H1 (cell line): ENCODE measurements at regions not wholly inside any gene's neighbourhood (a gene's known extent, or its start where the extent isn't known, plus 50 kb on each side); places are given as distances from the start of the nearest gene placed in this dataset.

ENCODE experiments used
- CTCF ChIA-PET: fragments of 300-600 bp; sonication (Branson Sonifier 250); formaldehyde crosslinking; loops from one replicate; lab custom pipeline; 2021; ENCODE audit not compliant: partially characterized antibody; lab: Charles Lee
- POLR2A ChIA-PET: fragments of 300-600 bp; sonication (Branson Sonifier 250); formaldehyde crosslinking; loops from one replicate; lab custom pipeline; 2021; ENCODE audit warnings: inconsistent platforms; ENCODE audit not compliant: partially characterized antibody; lab: Charles Lee
- DNase-seq, 2 experiments: peaks; one replicate each; pipeline versions ENCODE4 v3.0.0 to v3.0.0-alpha.2; 2010 to 2022; ENCODE audit warnings: low spot score in 2 of 2, low read depth in 1 of 2, mixed read lengths in 1 of 2
- FAIRE-seq: peaks from 2 replicates; lab custom pipeline; 2011; peaks lifted over from hg19 to GRCh38; lab: Jason Lieb, UNC
- H2AFZ ChIP-seq: 2 replicates; pipeline ENCODE4 v1.8.1; 2012; ENCODE audit warnings: low read length, inconsistent platforms
- H2AK5ac ChIP-seq: 2 replicates; pipeline ENCODE4 v1.6.1; 2013; ENCODE audit warnings: low read depth, low read length
- H2BK120ac ChIP-seq: replicated peaks from 2 replicates; pipeline ENCODE3; 2013; ENCODE audit warnings: low read depth, low read length, inconsistent platforms
- H2BK12ac ChIP-seq: 2 replicates; pipeline ENCODE4 v1.6.1; 2013; ENCODE audit warnings: low read depth, low read length
- H2BK15ac ChIP-seq: 2 replicates; pipeline ENCODE4 v1.6.1; 2013; ENCODE audit warnings: low read length
- H2BK20ac ChIP-seq: 2 replicates; pipeline ENCODE4 v1.6.1; 2013; ENCODE audit warnings: low read length
- H2BK5ac ChIP-seq: 2 replicates; pipeline ENCODE4 v1.6.1; 2013; ENCODE audit warnings: low read depth, low read length
- H3K14ac ChIP-seq: 2 replicates; pipeline ENCODE4 v1.6.1; 2013; ENCODE audit warnings: inconsistent platforms; ENCODE audit not compliant: insufficient read length
- H3K18ac ChIP-seq: 2 replicates; pipeline ENCODE4 v1.6.1; 2013; ENCODE audit warnings: low read length; ENCODE audit errors: extremely low read depth
- H3K23ac ChIP-seq: 2 replicates; pipeline ENCODE4 v1.6.1; 2013; ENCODE audit warnings: inconsistent platforms; ENCODE audit not compliant: insufficient read length
- H3K23me2 ChIP-seq: 2 replicates; pipeline ENCODE4 v1.6.1; 2013; ENCODE audit warnings: low read depth, low read length
- H3K27ac ChIP-seq: 2 replicates; pipeline ENCODE4 v1.6.1; 2011; ENCODE audit warnings: low read depth, low read length, inconsistent platforms
- H3K27me3 ChIP-seq, 4 experiments: replicated peaks in 1 of 4; 1 replicate in 1 of 4; 2 replicates in 3 of 4; pipeline versions ENCODE4 v1.6.1 to v1.8.1; 2011 to 2013; ENCODE audit warnings: low read length in 3 of 4, mild to moderate bottlenecking in 3 of 4, inconsistent platforms in 2 of 4, mixed read lengths in 2 of 4, moderate library complexity in 1 of 4; ENCODE audit not compliant: control insufficient read depth in 3 of 4, insufficient read depth in 3 of 4; ENCODE audit errors: extremely low read depth in 1 of 4
- H3K36me3 ChIP-seq, 4 experiments: 2 replicates each; pipeline versions ENCODE4 v1.6.1 to v1.8.1; 2011 to 2013; ENCODE audit warnings: mild to moderate bottlenecking in 4 of 4, low read length in 3 of 4, moderate library complexity in 2 of 4, control low read depth in 1 of 4, inconsistent platforms in 1 of 4; ENCODE audit not compliant: insufficient read depth in 4 of 4, control insufficient read depth in 2 of 4
- H3K4ac ChIP-seq: replicated peaks from 2 replicates; pipeline ENCODE3; 2013; ENCODE audit warnings: low read length, low read depth, mixed read lengths, inconsistent platforms; ENCODE audit not compliant: insufficient read length
- H3K4me1 ChIP-seq, 4 experiments: replicated peaks in 1 of 4; 1 replicate in 1 of 4; 2 replicates in 3 of 4; pipeline versions ENCODE4 v1.6.1 to v1.8.1; 2011 to 2013; ENCODE audit warnings: low read length in 3 of 4, inconsistent platforms in 2 of 4, mixed read lengths in 1 of 4; ENCODE audit not compliant: insufficient read depth in 4 of 4, control insufficient read depth in 3 of 4
- H3K4me2 ChIP-seq, 2 experiments: 2 replicates each; pipeline versions ENCODE4 v1.6.1 to v1.8.1; 2011 to 2013; ENCODE audit warnings: low read depth in 2 of 2, low read length in 2 of 2, control low read depth in 1 of 2, inconsistent platforms in 1 of 2, mild to moderate bottlenecking in 1 of 2; ENCODE audit not compliant: insufficient read depth in 1 of 2
- H3K4me3 ChIP-seq, 4 experiments: fragments of 200-600, 300-600 bp in 1 of 4; sonication (generic), shearing (Covaris generic), sonication (Bioruptor Twin) in 1 of 4; 2 replicates each; pipeline versions ENCODE4 v1.5.1 to v1.8.1; 2011 to 2016; ENCODE audit warnings: low read length in 4 of 4, low read depth in 3 of 4, control low read depth in 2 of 4, inconsistent platforms in 2 of 4, mild to moderate bottlenecking in 2 of 4, mixed read lengths in 1 of 4, moderate library complexity in 1 of 4; ENCODE audit not compliant: insufficient read depth in 2 of 4; ENCODE audit errors: extremely low read depth in 1 of 4
- H3K56ac ChIP-seq: replicated peaks from 2 replicates; pipeline ENCODE3; 2013; ENCODE audit warnings: low read depth, mild to moderate bottlenecking, mixed read lengths, low read length, inconsistent platforms; ENCODE audit not compliant: insufficient read length
- H3K79me1 ChIP-seq: 2 replicates; pipeline ENCODE4 v1.6.1; 2013; ENCODE audit warnings: low read depth, low read length, control low read depth
- H3K79me2 ChIP-seq, 2 experiments: 2 replicates each; pipeline versions ENCODE4 v1.6.1 to v1.8.1; 2012 to 2013; ENCODE audit warnings: low read length in 2 of 2, mild to moderate bottlenecking in 2 of 2, inconsistent platforms in 1 of 2; ENCODE audit not compliant: insufficient read depth in 2 of 2, control insufficient read depth in 1 of 2
- H3K9ac ChIP-seq, 4 experiments: replicated peaks in 1 of 4; 1 replicate in 1 of 4; 2 replicates in 3 of 4; pipeline versions ENCODE4 v1.6.1 to v1.8.1; 2011 to 2013; ENCODE audit warnings: low read depth in 3 of 4, low read length in 3 of 4, control low read depth in 2 of 4, mild to moderate bottlenecking in 2 of 4, moderate library complexity in 2 of 4, inconsistent platforms in 1 of 4; ENCODE audit errors: extremely low read depth in 1 of 4
- H3K9me3 ChIP-seq, 2 experiments: 2 replicates each; pipeline versions ENCODE4 v1.6.1 to v1.8.1; 2012 to 2013; ENCODE audit warnings: mild to moderate bottlenecking in 2 of 2, moderate library complexity in 2 of 2, control low read depth in 1 of 2, inconsistent platforms in 1 of 2, low read depth in 1 of 2, low read length in 1 of 2, mixed read lengths in 1 of 2; ENCODE audit not compliant: insufficient read depth in 2 of 2
- H4K20me1 ChIP-seq, 2 experiments: replicated peaks in 1 of 2; 2 replicates each; pipeline versions ENCODE3 to v1.8.1; 2011 to 2013; ENCODE audit warnings: inconsistent platforms in 2 of 2, low read length in 2 of 2, mild to moderate bottlenecking in 1 of 2; ENCODE audit not compliant: insufficient read depth in 2 of 2, control insufficient read depth in 1 of 2
- H4K5ac ChIP-seq: 2 replicates; pipeline ENCODE4 v1.6.1; 2013; ENCODE audit warnings: low read length, low read depth, mixed read lengths, inconsistent platforms; ENCODE audit not compliant: insufficient read length
- H4K8ac ChIP-seq: 2 replicates; pipeline ENCODE4 v1.8.0; 2013; ENCODE audit warnings: mild to moderate bottlenecking, moderate library complexity, low read length, inconsistent platforms; ENCODE audit not compliant: insufficient read depth; ENCODE audit errors: extremely low read depth
- H4K91ac ChIP-seq: replicated peaks from 2 replicates; pipeline ENCODE3; 2013; ENCODE audit warnings: low read length, mixed read lengths, inconsistent platforms; ENCODE audit not compliant: insufficient read length
- CBX5 ChIP-seq: fragments of 300-800, 300-1000 bp; sonication (generic); IDR thresholded peaks from 2 replicates; pipeline ENCODE4 v1.7.1; 2016; ENCODE audit warnings: antibody characterized with exemption, low read length, low read depth
- CHD1 ChIP-seq: IDR thresholded peaks from 2 replicates; pipeline ENCODE4 v1.6.1; 2012; ENCODE audit warnings: low read depth, low read length, improper control_type of control experiment
- CTBP2 ChIP-seq: IDR thresholded peaks from 2 replicates; pipeline ENCODE4 v1.7.0; 2011; ENCODE audit warnings: borderline replicate concordance, mild to moderate bottlenecking, moderate library complexity, mixed read lengths, low read length; ENCODE audit not compliant: insufficient read depth, insufficient read length
- FOSL1 ChIP-seq: IDR thresholded peaks from 2 replicates; pipeline ENCODE4 v1.6.1; 2011; ENCODE audit warnings: mild to moderate bottlenecking, low read depth, low read length, moderate library complexity; ENCODE audit not compliant: insufficient read depth
- HDAC2 ChIP-seq, 2 experiments: fragments of 300-600 bp in 1 of 2; sonication (generic) in 1 of 2; IDR thresholded peaks; 2 replicates each; pipeline ENCODE4 v1.6.1; 2011 to 2012; ENCODE audit warnings: low read depth in 2 of 2, low read length in 2 of 2, mild to moderate bottlenecking in 2 of 2, moderate library complexity in 2 of 2, borderline replicate concordance in 1 of 2, inconsistent platforms in 1 of 2
- POLR2A ChIP-seq, 2 experiments: IDR thresholded peaks; 1 replicate in 1 of 2; 2 replicates in 1 of 2; pipeline ENCODE4 v1.6.1; 2011; ENCODE audit warnings: low read depth in 2 of 2, low read length in 2 of 2, mild to moderate bottlenecking in 2 of 2; ENCODE audit errors: control extremely low read depth in 1 of 2
- POLR2AphosphoS5 ChIP-seq: IDR thresholded peaks from 2 replicates; pipeline ENCODE4 v1.6.1; 2011; ENCODE audit warnings: low read depth, low read length
- RAD21 ChIP-seq, 2 experiments: IDR thresholded peaks in 1 of 2; conservative IDR thresholded peaks in 1 of 2; 2 replicates each; pipeline ENCODE4 v1.6.1; 2011; ENCODE audit warnings: low read depth in 2 of 2, low read length in 2 of 2, improper control_type of control experiment in 1 of 2, inconsistent platforms in 1 of 2, mild to moderate bottlenecking in 1 of 2, moderate library complexity in 1 of 2
- SIRT6 ChIP-seq: IDR thresholded peaks from one replicate; pipeline ENCODE4 v1.7.1; 2012; ENCODE audit warnings: low read length, inconsistent platforms
- SP2 ChIP-seq: IDR thresholded peaks from 2 replicates; pipeline ENCODE4 v1.6.1; 2012; ENCODE audit warnings: mild to moderate bottlenecking, low read length, inconsistent platforms
- SRF ChIP-seq: IDR thresholded peaks from 2 replicates; pipeline ENCODE4 v1.6.1; 2011; ENCODE audit warnings: mild to moderate bottlenecking, low read depth, low read length, moderate library complexity
- YY1 ChIP-seq: IDR thresholded peaks from 2 replicates; pipeline ENCODE4 v1.6.1; 2011; ENCODE audit warnings: low read depth, mild to moderate bottlenecking, low read length
- WGBS, 2 experiments: shearing (Covaris generic) in 1 of 2; methylation state at CpG; one replicate each; pipeline versions ENCODE4 v1.1.6 to v1.1.7; 2013 to 2015; ENCODE audit warnings: low lambda C conversion rate in 2 of 2, mixed read lengths in 2 of 2, inconsistent platforms in 1 of 2, low coverage in 1 of 2, missing lambda C conversion rate in 1 of 2; ENCODE audit not compliant: insufficient replicate concordance in 2 of 2, insufficient coverage in 1 of 2, insufficient read length in 1 of 2; ENCODE audit errors: extremely low coverage in 1 of 2, missing lambda C conversion rate in 1 of 2; 5-methylcytosine and 5-hydroxymethylcytosine counted together
- TF ChIP-seq, protein P1 (sequence below): IDR thresholded peaks from 2 replicates; pipeline ENCODE4 v1.6.1; 2011; ENCODE audit warnings: low read length, improper control_type of control experiment

DNA sequence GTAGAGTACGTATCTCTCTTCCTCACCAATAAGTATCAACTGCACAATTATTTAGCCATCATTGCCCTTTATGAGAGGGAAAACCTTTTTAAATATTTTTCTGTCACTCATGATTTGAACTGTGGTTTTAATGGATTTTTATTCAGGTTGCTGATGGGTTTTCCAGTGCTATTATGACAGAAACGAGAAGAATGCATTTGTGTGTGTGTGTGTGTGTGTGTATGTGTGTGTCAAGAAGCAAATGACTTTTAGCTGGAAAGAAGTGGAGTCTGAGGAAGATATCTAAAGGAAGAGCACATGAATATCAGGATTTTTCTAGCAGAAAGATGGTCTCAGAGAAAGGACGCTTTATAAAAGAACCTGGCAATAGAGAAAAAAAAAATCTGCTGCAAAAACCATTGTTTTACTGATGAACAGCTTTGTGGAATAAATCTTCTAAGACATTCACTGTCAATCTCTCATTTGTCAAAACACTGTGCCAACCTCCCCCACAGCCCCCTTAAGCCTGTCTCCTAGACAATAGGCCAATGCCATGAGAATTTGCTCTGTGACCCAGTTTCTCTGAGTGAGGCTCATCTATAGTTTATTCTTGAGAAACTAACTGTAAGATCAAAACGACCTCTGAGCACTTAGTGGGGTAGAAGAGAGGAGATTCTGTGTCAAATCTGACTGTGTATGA is 417.7 kb downstream of the FLRT2 start:
- no peaks in the 10 kb centered on the region for H3K9me3 ChIP-seq
- no peak overlapping the region for H3K56ac ChIP-seq
- no peak overlapping the region for H3K14ac ChIP-seq
- H3K18ac ChIP-seq: no peak overlapping the region
- no peaks in the 10 kb centered on the region for H3K79me2 ChIP-seq
- no peak overlapping the region for H3K4me2 ChIP-seq
- no peaks in the 10 kb centered on the region for H3K79me1 ChIP-seq
- ChIA-PET CTCF (interaction anchor here (0.6 to 0.8 kb wide), 2 partner anchors 10 to 50 kb away, joined by 3 read pairs; no protein-coding TSS in a partner anchor), POLR2A (no interaction called here)
- H3K27me3 ChIP-seq: no peaks in the 10 kb centered on the region
- no peak overlapping the region for H4K8ac ChIP-seq
- H3K9ac ChIP-seq: peak overlapping the region in 1 of 4 experiments; percentile 49; a peak in 1 of 7 replicates
- FAIRE-seq (no peak), DNase-seq (no peak)
- no peak overlapping the region for H3K4me3 ChIP-seq
- H3K36me3 ChIP-seq: no peaks in the 10 kb centered on the region
- no peak overlapping the region for H2BK15ac ChIP-seq
- no peak overlapping the region for H2AK5ac ChIP-seq
- peaks cover 1% of the 10 kb centered on the region; the same call in 1 of the 2 replicates for H3K23me2 ChIP-seq
- H2BK20ac ChIP-seq: no peak overlapping the region
- H2BK12ac ChIP-seq: no peak overlapping the region
- no peak overlapping the region for H3K4ac ChIP-seq
- no peaks in the 10 kb centered on the region for H3K4me1 ChIP-seq
- WGBS, 2 experiments: 91% methylated on average over 4 of the region's 4 CpGs; no CpG with 5 or more reads in 1 of the 2 experiments
- no peak overlapping the region for H3K23ac ChIP-seq
- no peak overlapping the region for H2BK5ac ChIP-seq
- no peak overlapping the region for H2BK120ac ChIP-seq
- H3K27ac ChIP-seq: no peak overlapping the region
- no peak overlapping the region for H4K5ac ChIP-seq
- H2AFZ ChIP-seq: no peak overlapping the region
- no peak overlapping the region for H4K91ac ChIP-seq
- H4K20me1 ChIP-seq: no peaks in the 10 kb centered on the region
- TF ChIP-seq HDAC2 (IDR thresholded peaks at IDR 0.05; ENCODE audit: borderline replicate concordance in 1 of 2, low read depth in 2 of 2, low read length in 2 of 2) (no peak), POLR2AphosphoS5 (no peak), POLR2A (IDR thresholded peaks at IDR 0.05; ENCODE audit: control extremely low read depth in 1 of 2, low read depth in 2 of 2, low read length in 2 of 2) (no peak), CBX5 (no peak), FOSL1 (no peak), YY1 (no peak), SP2 (no peak), SIRT6 (no peak), SRF (no peak), RAD21 (IDR thresholded peaks at IDR 0.05 in 1 of 2, conservative IDR thresholded peaks at IDR 0.05 in 1 of 2; ENCODE audit: low read depth in 2 of 2, low read length in 2 of 2) (no peak), CHD1 (no peak), CTBP2 (no peak)
- TF ChIP-seq, protein P1, sequence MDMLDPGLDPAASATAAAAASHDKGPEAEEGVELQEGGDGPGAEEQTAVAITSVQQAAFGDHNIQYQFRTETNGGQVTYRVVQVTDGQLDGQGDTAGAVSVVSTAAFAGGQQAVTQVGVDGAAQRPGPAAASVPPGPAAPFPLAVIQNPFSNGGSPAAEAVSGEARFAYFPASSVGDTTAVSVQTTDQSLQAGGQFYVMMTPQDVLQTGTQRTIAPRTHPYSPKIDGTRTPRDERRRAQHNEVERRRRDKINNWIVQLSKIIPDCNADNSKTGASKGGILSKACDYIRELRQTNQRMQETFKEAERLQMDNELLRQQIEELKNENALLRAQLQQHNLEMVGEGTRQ: no peak
